NCI-H1092 (cell line): ENCODE measurements at regions not wholly inside any gene's neighbourhood (a gene's known extent, or its start where the extent isn't known, plus 50 kb on each side); places are given as distances from the start of the nearest gene placed in this dataset.

Source experiments
- DNase-seq: peaks from one replicate; lab custom pipeline; 2025; lab: John Stamatoyannopoulos, UW

DNA sequence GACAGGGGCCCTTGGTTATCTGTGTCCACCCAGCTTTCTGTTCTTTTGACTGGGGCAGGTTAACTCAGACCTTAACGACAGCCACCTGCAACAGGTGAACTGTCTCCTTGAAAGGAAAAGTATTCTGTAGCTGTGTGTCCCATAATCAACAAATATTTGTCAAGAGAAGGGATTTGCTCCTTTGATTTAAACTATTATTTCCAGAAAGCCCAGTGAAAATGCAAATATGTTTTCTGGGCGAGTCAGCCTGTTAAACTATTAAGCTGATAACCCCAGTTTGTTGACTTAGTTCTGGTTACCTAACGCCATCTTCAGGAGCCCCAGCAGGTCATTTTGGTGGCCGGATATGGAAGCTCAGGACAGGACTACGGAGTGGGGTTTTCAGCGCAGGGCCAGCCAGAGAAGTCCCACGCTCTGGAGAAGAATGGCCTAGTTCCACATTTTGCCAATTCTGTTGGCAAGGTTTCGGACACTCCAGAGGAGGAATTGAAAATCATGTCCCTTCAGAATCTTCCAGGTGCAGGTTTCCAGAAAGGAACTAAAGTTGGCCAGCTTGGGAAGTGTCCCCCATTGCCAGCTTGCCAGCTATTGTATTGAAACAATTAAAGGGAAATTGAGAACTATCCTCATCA is 54.5 kb downstream of the ADRA2A start:
- no peak for DNase-seq

DNA sequence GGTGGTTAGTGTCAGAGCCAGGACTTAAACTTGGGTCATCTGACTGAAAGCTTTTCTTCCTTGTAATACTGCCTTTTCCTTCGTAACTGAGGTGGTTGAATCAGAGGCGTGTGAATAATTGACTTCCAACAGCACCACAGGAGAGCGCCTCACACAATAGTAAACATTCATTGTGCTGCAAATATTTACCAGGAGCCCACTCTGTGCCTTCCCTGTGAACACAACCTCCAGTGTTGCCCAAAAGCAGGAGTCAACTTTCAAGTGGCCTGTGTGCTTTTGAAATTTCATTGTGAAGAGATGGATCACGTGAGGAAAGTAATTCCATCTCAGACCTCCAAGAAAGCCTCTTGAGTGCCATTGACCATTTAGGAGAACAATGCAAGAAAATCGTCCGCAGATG is 60.2 kb downstream of the ADRA2A start:
- no peak for DNase-seq

DNA sequence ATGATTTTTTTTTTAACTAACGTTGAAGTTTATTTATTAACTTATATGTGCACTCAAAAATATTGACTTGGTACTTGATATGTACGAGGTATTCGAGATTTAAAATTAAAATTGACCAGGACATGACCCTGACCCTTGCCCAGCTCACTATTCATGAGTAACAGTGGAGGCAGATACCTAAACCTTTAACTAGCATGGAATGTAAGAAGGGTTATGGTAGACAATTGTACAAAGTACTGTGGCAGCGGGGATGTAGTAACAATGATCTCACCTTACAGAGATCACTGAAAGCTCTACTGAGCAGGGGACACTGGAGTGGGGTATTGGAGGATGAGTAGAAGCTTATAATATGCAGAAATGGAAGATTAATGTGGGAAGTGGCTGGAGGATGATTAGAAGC is 60.8 kb downstream of the ADRA2A start:
- DNase-seq, result no peak

DNA sequence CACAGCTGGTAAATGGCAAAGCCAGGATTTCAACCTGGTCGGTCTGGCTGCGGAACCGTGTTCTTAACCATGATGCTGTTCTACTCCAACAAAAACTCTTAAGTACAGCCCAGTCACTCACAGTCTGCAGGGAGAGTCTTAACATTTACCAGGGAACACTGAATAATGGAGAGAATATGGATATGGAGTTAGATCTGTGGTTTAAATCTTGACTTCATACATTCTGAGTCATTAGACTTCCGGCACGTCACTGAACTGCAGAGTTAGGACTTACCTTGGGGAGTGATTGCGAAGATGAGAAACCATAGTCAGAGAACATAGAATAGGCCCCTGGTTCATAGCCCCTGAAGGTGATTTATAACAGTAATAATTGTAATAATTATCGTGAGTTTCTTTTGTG is 61.7 kb downstream of the ADRA2A start:
- DNase-seq, result no peak

DNA sequence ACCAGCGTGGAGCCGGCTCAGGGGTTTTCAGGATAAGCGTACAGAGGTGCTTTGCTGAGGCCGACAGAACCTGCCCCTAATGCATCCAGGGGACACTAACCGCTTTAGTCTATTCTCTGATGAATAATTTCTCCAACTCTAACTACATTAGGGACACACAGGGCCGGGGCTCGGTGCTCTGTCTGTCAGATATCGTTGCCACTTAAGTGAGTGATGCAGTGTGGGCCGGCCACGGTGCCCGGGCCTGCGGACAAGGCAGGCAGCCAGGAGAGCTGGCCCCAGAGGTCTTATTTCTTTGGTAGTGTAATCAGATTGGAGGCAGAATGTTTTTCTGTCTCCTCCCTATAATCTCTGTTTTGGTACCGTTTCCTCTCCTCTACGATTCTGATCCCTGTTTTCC is 62.7 kb downstream of the ADRA2A start:
- DNase-seq, result no peak

DNA sequence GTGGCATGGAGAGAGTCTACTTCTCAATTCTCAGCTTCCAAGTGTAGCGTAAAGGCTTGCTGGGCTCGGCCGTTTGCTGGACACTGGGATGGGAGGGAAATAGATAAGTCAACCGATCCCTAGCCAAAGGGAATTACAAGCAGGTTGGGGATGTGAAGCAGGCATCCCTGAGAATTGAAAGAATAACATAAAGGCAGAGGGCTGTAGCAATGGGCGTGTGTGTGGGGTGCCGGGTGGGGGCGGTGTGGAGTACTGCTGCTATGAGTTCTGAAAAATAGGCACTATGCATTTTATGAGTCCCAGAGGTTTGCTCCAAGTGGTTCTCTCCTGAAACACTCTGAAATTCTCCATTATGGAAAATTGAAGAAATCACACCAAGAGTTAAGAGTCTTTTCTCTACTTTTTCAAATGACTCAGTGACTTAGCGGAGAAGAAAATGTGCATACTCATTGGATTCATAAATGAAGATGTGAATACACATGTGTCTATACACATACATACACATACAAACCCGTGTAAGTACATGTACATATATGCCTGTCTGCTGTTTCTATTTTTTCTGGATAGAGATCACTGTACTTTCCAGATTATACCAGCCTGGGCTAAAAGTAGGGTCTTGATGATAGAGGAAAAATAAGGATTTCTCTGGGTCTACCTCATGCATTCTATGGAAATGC is 65.4 kb downstream of the ADRA2A start:
- DNase-seq, result no peak

DNA sequence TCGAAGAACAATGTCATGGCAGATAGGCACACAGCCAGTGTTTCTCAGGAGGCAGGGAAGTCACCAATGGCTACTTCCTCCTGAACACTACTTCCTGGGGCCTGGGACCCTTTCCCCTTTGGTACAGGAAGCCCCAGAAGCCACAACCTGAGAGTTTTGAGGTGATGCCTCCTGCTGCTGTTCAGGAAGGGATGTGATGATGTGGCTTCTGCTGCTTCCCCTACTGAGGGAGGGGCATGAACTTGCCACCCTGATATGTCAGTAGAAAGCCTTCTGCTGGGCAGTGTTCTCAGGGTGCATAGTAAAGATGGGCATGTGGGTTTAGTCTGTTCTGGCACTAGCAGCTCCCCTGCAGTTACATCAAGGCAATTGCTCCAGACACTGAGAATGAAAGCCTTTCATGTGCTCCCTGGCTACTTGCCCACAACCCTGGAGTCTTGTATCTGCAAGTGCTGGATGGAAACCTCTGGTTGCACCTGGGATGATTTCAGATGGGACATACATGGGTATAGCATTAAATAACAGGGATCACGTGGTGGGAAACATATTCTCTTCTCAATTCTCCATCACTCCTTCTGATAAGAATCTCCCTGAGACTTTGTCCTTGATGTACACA is 69.3 kb downstream of the ADRA2A start:
- DNase-seq, result no peak

DNA sequence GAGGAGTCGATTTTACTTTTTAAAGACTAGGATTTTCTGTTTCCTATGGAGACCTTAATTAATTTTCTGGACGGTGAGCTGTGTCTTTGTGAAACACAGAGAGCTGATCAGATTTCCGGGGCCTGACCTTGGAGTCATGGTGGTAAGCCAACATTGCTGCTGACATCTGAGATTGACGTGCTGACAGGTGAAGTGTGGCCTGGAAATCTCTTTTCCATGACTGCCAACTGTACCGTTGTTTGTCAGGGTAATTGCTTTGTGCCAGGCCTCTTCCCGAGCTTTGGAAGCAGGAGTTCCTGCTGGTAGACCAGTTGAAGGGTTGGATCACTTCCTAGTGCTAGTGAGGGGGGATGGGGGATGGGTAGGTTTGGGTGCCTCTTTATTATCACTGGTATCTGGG is 71.2 kb downstream of the ADRA2A start:
- no peak for DNase-seq

DNA sequence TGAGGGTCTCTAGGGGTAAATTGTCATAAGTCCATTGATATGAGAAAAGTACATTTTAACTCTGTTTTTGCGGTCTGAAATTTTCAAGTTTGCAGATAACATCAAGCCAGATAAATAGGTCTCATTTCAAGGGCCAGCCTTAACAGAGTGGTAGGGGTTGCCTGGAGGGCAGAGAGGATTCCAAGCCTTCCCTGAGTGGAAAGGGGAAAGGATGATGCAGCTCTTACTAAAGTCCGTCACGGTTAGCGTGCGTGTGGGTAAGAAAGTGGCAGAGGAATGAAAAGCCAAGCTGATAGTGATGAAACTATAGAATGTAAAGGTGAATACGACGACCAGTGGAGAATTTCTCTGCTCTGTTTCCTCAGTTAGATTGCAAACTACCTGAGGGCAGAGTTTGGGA is 71.6 kb downstream of the ADRA2A start:
- no peak for DNase-seq

DNA sequence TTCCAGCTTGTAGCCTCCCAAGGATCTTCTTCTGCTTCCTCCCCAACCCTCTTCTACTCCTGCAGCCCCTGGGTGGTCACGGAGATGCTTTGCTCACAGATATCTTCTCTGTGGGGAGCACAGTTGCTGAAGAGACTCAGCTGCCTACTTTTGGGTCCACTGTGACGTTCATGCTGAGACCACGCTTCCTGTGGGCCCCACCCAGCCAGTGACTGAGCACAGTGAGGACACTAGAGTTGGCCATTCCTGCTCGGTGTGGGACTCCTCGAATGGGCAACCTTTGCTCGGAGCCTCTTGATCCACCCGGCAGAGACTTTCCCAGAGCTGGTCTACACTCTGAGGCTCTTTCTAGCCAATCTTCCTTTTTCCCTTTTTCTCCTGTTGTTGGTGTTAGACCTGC is 73.9 kb downstream of the ADRA2A start:
- DNase-seq, result no peak

DNA sequence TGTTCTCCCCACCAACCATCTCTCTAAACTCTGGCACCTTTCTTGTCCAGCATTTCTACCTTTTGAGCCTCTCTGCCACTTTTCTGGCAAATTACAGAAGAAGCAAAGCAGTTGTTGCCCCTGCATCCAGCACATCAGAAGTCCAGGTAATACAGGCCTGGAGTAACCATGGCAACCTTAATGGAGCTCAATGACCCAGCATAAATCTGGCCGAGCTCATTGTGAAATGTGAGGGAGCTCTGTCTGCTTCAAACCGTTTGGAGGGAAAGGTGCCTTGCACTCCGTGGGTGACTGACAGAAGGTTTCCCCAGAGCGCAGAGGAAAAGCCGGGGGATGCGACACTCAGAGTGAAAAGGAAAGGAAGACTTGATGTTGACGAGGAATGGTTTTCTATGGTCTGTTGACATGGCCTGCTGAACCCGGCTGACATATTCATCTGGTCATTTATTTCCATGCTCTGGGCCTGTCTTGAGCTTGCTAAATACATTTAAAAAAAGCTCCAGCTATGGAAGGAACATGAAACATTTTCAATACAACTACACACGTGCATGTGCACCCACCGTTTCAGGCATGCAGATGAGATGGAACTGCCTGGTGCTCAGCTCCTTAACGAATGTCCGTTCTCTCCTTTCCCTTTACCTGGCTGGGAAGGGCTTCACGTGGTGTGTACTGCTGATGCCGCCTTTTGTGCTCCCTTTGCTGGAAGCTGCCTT is 74.9 kb downstream of the ADRA2A start:
- DNase-seq, result no peak

DNA sequence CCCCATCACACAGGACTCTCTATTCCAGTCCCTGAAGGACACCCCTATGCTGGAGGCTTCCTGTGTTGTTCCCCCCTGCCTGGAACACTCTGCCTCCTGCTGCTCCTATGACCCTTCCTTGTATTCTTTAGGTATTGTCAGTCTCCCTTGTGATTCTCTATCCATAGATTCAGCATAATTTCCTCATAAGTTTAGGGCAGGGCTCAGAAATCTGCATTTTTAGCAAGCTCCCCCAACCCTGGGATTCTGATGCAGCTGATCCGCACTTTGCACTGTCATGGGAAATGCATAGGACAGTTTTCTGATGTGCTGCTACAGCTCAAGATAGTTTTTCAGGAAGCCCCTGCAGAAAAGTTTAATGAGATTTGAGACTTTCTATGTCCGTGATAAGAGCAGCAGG is 79.9 kb downstream of the ADRA2A start:
- DNase-seq, result no peak

DNA sequence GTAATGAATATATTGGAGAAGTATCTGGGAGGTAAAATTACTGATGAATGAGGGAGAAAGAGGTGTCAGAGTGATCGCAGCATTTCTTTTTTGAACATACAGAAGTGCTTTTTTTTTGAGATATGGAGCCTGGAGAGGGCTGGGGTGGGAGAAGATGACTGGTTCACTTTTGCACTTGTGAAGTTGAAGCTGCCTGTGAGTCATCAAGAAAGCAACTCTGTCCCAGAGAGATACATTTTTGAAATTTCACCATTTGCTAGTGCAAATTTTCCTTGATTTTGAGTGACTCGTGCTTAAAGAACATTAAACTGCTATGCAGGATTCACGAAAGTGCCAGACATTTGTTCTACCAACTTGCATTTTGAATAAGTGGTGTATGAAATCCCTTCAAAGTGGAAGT is 81.8 kb downstream of the ADRA2A start:
- no peak for DNase-seq

DNA sequence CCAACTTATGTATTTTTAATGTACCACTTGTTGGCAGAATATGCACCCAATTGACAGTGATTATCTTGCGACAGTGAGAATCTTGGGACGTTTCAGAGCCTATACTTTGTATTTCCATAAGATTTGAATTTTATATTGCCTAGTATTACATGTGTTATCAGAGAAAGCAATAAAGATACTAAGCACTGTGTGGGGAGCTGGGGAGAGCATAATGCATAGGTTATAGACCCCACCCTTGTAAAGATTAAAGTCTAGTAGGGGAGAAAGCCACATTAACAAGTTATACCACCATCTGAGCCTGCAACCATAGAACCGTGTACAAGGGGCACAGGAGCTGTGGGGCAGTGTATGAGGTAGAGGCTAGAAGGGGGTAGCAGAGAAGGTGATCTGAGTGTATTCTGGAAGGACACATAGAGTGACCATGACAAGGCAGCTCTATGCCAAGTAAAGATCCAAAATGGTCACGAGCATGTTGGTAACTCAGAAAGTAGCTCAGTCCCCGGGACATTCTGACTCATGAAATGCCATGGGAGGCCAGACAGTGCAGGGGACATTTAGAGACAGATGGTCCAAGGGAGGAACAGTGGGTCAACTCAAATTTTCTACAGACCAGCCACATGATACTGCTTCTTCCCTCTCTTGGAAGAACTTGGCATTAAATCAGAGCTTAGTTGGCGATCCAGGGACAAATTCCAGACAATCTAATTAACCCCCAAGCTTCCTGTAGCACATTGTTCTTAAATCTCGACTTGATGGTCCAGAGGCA is 84.5 kb downstream of the ADRA2A start:
- DNase-seq, result no peak

DNA sequence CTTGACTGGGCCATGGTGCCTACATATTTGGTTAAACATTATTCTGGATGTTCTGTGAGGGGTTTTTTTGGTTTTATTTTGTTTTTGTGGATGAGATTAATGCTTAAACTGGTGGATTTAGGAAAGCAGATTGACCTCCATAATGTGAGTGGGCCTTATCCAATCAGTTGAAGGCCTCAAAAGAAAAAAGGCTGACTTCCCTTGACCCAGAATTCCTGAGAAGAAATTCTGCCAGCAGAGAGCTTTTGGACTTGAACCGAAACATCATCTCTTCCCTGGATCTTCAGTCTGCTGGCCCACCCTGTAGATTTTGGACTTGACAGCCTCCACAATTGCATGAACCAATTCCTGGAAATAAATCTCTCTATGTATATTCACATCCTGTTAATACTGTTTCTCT is 94.4 kb downstream of the ADRA2A start:
- DNase-seq, result no peak

DNA sequence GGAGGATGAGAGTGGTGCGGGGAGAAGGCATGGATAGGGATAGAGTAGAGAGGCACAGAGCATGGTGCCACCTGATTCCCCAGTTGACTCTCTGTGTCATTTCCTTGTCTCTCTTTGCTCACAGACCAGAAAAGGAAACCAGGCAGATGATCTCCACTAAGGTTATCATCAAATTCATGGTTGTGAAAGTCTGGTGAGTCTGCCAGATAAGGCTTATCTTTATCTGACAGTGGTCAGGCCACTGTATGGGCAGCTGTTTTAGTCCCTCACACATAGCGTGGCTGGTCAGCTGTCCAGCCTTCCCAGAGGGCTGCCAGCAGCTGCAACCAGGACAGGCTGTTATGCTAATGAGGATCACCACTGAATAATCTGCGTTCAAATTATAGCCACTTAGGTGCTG is 99.0 kb downstream of the ADRA2A start:
- DNase-seq, result no peak

DNA sequence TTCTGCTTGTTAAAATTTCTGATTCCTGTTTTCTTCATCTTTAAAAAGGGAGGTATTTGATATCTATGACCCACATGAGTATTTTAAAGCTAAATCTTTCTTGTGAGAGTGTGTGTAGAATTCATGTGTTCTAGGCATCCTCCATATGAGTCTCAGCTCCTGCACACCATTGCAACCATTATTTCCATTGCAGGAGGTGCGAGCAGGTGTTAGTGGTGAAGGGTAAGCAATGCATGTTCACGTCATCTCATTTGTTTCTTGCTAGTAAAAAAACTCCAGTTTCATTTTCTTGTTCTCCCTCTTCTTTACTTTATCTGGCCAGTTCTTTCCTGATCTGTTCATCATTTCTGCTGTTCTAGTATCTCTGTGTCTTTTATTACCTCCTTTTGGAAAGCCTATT is 100.5 kb downstream of the ADRA2A start:
- DNase-seq, result no peak

DNA sequence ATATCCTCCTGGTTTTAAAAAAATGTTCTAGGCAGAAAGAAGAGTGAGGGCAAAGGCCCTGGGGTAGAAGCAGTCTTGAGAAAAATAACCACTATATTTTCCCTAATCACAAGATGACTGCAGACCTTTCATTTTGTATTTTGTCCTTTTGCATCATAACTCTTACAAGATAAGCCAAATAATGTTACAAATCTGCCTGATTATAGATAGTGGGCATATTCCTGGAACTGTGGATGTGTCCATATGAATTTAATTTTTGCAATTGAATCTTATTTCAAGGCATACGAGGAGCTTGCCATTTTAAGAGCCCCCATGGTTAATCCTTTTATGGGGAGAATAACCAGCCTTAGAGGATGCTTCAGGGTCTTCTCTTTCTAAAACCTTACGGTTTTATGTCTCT is 102.7 kb downstream of the ADRA2A start:
- no peak for DNase-seq

DNA sequence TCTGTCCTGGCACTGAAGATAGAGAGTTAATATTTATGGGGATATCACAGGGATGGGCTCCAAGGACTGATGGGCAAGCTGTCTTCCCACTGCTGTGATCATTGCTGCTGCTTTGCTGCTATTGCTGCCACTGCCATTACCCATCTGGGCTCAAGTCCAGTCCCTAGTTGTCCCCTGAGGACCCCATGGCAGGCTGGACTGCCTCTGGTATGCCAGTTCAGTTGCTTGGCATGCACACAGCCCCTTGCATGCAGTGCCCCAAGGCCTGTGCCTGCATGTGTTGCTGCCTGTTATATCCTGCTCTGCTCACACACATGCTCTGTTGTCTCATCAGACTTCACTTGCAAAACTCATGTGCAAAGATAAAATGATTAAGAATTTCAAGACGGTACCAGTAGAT is 109.5 kb downstream of the ADRA2A start:
- no peak for DNase-seq

DNA sequence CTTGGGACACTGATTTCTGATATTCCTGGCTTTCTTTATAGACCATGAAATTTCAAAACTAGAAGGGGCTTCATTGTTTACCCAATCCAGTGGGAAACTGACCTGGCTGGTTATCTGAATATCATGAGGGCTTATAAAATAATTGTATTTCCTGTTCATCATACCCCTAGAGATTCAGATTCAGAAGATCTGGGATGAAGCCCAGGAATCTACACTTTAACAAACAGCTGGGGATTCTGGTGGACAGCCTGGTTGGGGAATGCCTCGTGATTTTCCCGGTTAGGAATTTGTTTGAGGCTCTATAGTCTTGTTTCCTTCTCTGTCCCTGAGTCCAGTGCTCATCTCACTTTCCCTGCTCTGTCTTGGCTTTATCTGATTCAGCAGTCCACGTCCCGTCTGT is 110.3 kb downstream of the ADRA2A start:
- no peak for DNase-seq

DNA sequence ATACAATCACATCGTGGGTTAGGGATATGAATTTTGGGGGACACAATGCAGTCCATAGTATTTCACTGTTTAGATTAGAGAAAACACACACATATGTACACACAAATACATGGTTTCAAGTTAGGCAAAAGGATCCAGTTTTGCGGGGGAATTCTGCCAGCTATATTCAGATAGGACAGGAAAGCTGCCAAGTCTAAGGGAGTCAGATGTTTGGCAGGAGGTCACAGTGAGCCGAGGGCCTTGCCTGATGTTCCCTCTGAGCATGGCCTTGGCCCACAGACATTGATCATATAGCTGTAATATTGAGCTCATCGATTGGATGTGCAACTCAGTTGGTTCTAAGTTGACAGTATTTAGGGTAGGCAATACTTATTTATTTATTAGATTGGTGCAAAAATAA is 122.8 kb downstream of the ADRA2A start:
- no peak for DNase-seq

DNA sequence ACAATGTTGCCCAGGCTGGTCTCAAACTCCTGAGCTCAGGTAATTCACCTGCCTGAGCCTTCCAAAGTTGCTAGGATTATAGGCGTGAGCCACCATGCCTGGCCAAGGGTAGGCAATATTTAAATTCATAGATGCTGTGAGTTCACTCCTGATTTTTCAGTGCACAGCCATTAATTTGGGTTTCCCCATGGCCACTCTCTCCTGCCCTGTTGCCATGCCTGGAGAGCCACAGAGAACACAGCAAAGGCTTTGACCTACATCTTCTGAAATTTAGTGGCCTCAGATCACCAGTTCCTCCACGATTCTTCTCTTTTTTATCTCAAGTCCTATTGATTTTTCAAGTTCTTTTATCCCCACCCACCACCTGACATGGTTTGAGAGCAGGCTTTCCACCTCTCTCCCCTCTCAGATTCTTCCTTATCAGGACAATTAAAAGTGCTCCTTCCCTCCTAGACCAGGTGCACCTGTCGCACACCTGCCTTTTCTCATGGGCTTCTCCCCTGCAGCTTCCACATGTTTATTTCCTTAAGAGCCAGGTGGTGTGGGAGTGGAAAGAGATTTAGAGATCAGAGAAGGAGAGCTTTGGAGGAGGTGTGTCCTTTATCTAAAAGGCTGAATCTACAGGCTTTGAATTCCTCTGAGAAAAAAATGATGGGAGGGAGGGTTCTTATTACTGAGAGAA is 123.8 kb downstream of the ADRA2A start:
- no peak for DNase-seq
